ENCODE measurements at regions not wholly inside any gene's neighbourhood (a gene's known extent, or its start where the extent isn't known, plus 50 kb on each side); places are given as distances from the start of the nearest gene placed in this dataset.

DNA sequence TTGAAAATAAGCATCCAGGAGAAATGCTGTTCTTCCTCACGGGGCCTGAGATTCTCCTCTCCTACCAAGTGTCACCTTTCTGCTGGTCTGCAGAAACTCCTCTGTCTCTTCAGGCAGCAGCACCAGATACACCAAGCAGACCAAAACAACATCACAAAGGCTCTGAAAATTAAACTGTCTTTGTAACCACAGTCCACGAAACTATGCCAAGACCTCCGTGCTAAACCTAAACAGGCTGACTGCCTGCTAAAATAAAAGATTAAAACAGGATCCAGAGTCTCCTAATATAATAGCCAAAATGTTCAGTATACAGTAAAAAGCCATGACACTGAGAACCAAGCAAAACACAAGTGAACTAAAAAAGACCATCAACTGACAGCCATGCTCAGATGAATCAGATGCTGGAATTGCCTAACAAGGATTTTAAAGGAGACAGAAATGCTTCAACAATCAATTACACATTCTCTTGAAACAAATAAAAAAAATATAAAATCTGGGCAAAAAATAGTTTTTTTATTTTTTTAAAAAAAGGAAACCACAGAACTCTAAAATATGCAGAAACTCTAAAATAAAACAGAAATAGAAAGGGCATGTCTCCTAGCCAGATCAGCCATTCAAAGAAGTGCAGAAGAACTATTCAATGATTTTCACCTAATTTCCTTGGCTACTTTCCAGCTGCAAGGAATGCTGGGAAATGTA lies 50.3 kb upstream of the TOX3 start:
- TF ChIP-seq EZH2 (IDR thresholded peaks at IDR 0.05) (no peak), POLR2AphosphoS5 (IDR thresholded peaks at IDR 0.05; ENCODE audit: borderline replicate concordance, low read depth, low read length) (no peak), FOXP2 (optimal IDR thresholded peaks at IDR 0.05; ENCODE audit: control extremely low read depth, extremely low read length, insufficient read depth) (no peak)
